G401.6 (cell line): ENCODE measurements at regions not wholly inside any gene's neighbourhood (a gene's known extent, or its start where the extent isn't known, plus 50 kb on each side); places are given as distances from the start of the nearest gene placed in this dataset.
"Not testable (repeated sequence)": the region's sequence is repeated elsewhere in the genome, so short reads cannot be mapped to it uniquely, and the experiment has no call there.

ENCODE experiments used
- FAIRE-seq: peaks from 2 replicates; lab custom pipeline; 2012; peaks lifted over from hg19 to GRCh38; lab: Jason Lieb, UNC

- FAIRE-seq, result no peak
Observed at GRCh38 chr13:19062019-19062646, 119.5 kb downstream of the TUBA3C start.

- no peak for FAIRE-seq
Observed at GRCh38 chr13:19061278-19061677, 120.3 kb downstream of the TUBA3C start.

- FAIRE-seq, result no peak
Observed at GRCh38 chr13:19060311-19061002, 121.2 kb downstream of the TUBA3C start.

- no peak for FAIRE-seq
Observed at GRCh38 chr13:19059016-19059780, 122.4 kb downstream of the TUBA3C start.

GRCh38 chr13:19058566-19058965 is 123.1 kb downstream of the TUBA3C start:
- no peak for FAIRE-seq

- FAIRE-seq, result no peak
Observed at GRCh38 chr13:19057588-19058340, 123.9 kb downstream of the TUBA3C start.

- FAIRE-seq, result no peak
Observed at GRCh38 chr13:19056984-19057490, 124.6 kb downstream of the TUBA3C start.

GRCh38 chr13:19056355-19056880 is 125.2 kb downstream of the TUBA3C start:
- no peak for FAIRE-seq

GRCh38 chr13:19055611-19056010 is 126.0 kb downstream of the TUBA3C start:
- no peak for FAIRE-seq

- no peak for FAIRE-seq
Observed at GRCh38 chr13:19053561-19053960, 128.1 kb downstream of the TUBA3C start.

- no peak for FAIRE-seq
Observed at GRCh38 chr13:19052931-19053330, 128.7 kb downstream of the TUBA3C start.

- no peak for FAIRE-seq
Observed at GRCh38 chr13:19052180-19052579, 129.4 kb downstream of the TUBA3C start.

GRCh38 chr13:19050901-19051300 is 130.7 kb downstream of the TUBA3C start:
- FAIRE-seq, result no peak

- not testable (repeated sequence) for FAIRE-seq
Observed at GRCh38 chr13:19049624-19050023, 132.0 kb downstream of the TUBA3C start.

- no peak for FAIRE-seq
Observed at GRCh38 chr13:19048381-19048780, 133.2 kb downstream of the TUBA3C start.

GRCh38 chr13:19023115-19023514 is 158.5 kb downstream of the TUBA3C start:
- no peak for FAIRE-seq

- FAIRE-seq, result no peak
Observed at GRCh38 chr13:19020988-19021387, 160.6 kb downstream of the TUBA3C start.

GRCh38 chr13:18998389-18998788 is 183.2 kb downstream of the TUBA3C start:
- FAIRE-seq, result no peak

GRCh38 chr13:18996627-18997051 is 185.0 kb downstream of the TUBA3C start:
- FAIRE-seq, result no peak

GRCh38 chr13:18996221-18996620 is 185.4 kb downstream of the TUBA3C start:
- no peak for FAIRE-seq

GRCh38 chr13:18995259-18995873 is 186.3 kb downstream of the TUBA3C start:
- FAIRE-seq, result no peak
